Neuronal stem cell (in vitro differentiated cells): ENCODE measurements at regions not wholly inside any gene's neighbourhood (a gene's known extent, or its start where the extent isn't known, plus 50 kb on each side); places are given as distances from the start of the nearest gene placed in this dataset.

ENCODE experiments used
- DNase-seq: peaks from one replicate; pipeline ENCODE4 v3.0.0-alpha.2; 2013; ENCODE audit warnings: low spot score
- H2AFZ ChIP-seq: one replicate; pipeline ENCODE4 v1.6.1; 2013; ENCODE audit warnings: mild to moderate bottlenecking, low read length, inconsistent platforms
- H2AK5ac ChIP-seq: 2 replicates; pipeline ENCODE4 v1.6.1; 2013; ENCODE audit warnings: low read depth, mild to moderate bottlenecking, inconsistent platforms, low read length, moderate library complexity, mixed read lengths
- H2BK120ac ChIP-seq: 2 replicates; pipeline ENCODE4 v1.6.1; 2013; ENCODE audit warnings: low read depth, mild to moderate bottlenecking, inconsistent platforms, low read length, moderate library complexity, mixed read lengths
- H2BK12ac ChIP-seq: one replicate; pipeline ENCODE4 v1.6.1; 2013; ENCODE audit warnings: low read length, inconsistent platforms
- H2BK15ac ChIP-seq: 2 replicates; pipeline ENCODE4 v1.6.1; 2013; ENCODE audit warnings: mild to moderate bottlenecking, low read length, inconsistent platforms, mixed read lengths
- H2BK5ac ChIP-seq: one replicate; pipeline ENCODE4 v1.6.1; 2013; ENCODE audit warnings: inconsistent platforms, mild to moderate bottlenecking, low read length, moderate library complexity
- H3K14ac ChIP-seq: one replicate; pipeline ENCODE4 v1.6.1; 2013; ENCODE audit warnings: low read length, inconsistent platforms
- H3K18ac ChIP-seq: 2 replicates; pipeline ENCODE4 v1.6.1; 2013; ENCODE audit warnings: low read length, inconsistent platforms
- H3K23ac ChIP-seq: 2 replicates; pipeline ENCODE4 v1.6.1; 2013; ENCODE audit warnings: low read depth, mild to moderate bottlenecking, mixed read lengths, low read length, inconsistent platforms; ENCODE audit not compliant: poor library complexity
- H3K27ac ChIP-seq: replicated peaks from 3 replicates; pipeline ENCODE4 v1.5.1; 2013; ENCODE audit warnings: low read length, inconsistent platforms
- H3K27me3 ChIP-seq, 3 experiments: 2 replicates each; pipeline ENCODE4 v1.6.1; 2013; ENCODE audit warnings: low read length in 3 of 3, mild to moderate bottlenecking in 2 of 3, inconsistent platforms in 1 of 3, low read depth in 1 of 3, mixed read lengths in 1 of 3, moderate library complexity in 1 of 3; ENCODE audit not compliant: control insufficient read depth in 3 of 3, insufficient read depth in 3 of 3
- H3K36me3 ChIP-seq, 2 donors: replicated peaks in 1 of 2; 2 replicates each; pipeline ENCODE4 v1.6.1; 2013; ENCODE audit warnings: low read length in 2 of 2; ENCODE audit not compliant: control insufficient read depth in 2 of 2, insufficient read depth in 2 of 2
- H3K4ac ChIP-seq: 2 replicates; pipeline ENCODE4 v1.6.1; 2013; ENCODE audit warnings: inconsistent platforms, mild to moderate bottlenecking, low read length, moderate library complexity
- H3K4me1 ChIP-seq, 2 donors: 1 replicate in 1 of 2; 2 replicates in 1 of 2; pipeline ENCODE4 v1.6.1; 2013; ENCODE audit warnings: low read length in 2 of 2, low read depth in 1 of 2; ENCODE audit not compliant: control insufficient read depth in 2 of 2, insufficient read depth in 1 of 2
- H3K4me2 ChIP-seq: one replicate; pipeline ENCODE4 v1.6.1; 2013; ENCODE audit warnings: mild to moderate bottlenecking, low read length, inconsistent platforms; ENCODE audit not compliant: insufficient read depth, poor library complexity, severe bottlenecking
- H3K4me3 ChIP-seq, 2 donors: 2 replicates each; pipeline ENCODE4 v1.5.1; 2013; ENCODE audit warnings: low read length in 2 of 2, mild to moderate bottlenecking in 2 of 2, inconsistent platforms in 1 of 2, moderate library complexity in 1 of 2
- H3K79me1 ChIP-seq: one replicate; pipeline ENCODE4 v1.6.1; 2013; ENCODE audit warnings: low read depth, mild to moderate bottlenecking, inconsistent platforms, low read length, moderate library complexity
- H3K9ac ChIP-seq: one replicate; pipeline ENCODE4 v1.6.1; 2013; ENCODE audit warnings: mild to moderate bottlenecking, low read depth, low read length, inconsistent platforms; ENCODE audit not compliant: poor library complexity
- H3K9me3 ChIP-seq, 2 donors: replicated peaks in 1 of 2; 2 replicates each; pipeline versions ENCODE3 to v1.6.1; 2013; ENCODE audit warnings: low read length in 2 of 2, mild to moderate bottlenecking in 2 of 2, inconsistent platforms in 1 of 2, low read depth in 1 of 2, mixed read lengths in 1 of 2, moderate library complexity in 1 of 2; ENCODE audit not compliant: control insufficient read depth in 2 of 2, insufficient read depth in 1 of 2
- H4K8ac ChIP-seq: one replicate; pipeline ENCODE4 v1.6.1; 2013; ENCODE audit warnings: low read depth, mild to moderate bottlenecking, inconsistent platforms, low read length, moderate library complexity
- H4K91ac ChIP-seq: one replicate; pipeline ENCODE4 v1.6.1; 2013; ENCODE audit warnings: low read length, low read depth, mild to moderate bottlenecking, inconsistent platforms; ENCODE audit not compliant: poor library complexity
- WGBS, 2 donors: extraction: QIAGEN DNeasy Blood & Tissue Kit; methylation state at CpG; one replicate each; pipeline ENCODE4 v1.1.7; 2013; ENCODE audit warnings: missing lambda C conversion rate in 2 of 2, mixed read lengths in 1 of 2; ENCODE audit not compliant: insufficient read length in 2 of 2, insufficient replicate concordance in 1 of 2; ENCODE audit errors: extremely low coverage in 2 of 2; 5-methylcytosine and 5-hydroxymethylcytosine counted together

GRCh38 chr14:22468830-22469229 is 120.2 kb downstream of the DAD1 start:
- H3K18ac ChIP-seq = no peak overlapping the region
- H3K4me3 ChIP-seq = no peak overlapping the region
- H4K91ac ChIP-seq = no peak overlapping the region
- H2BK15ac ChIP-seq = no peak overlapping the region
- H2BK12ac ChIP-seq = no peak overlapping the region
- no peak overlapping the region for H3K9ac ChIP-seq
- no peak overlapping the region for H2AFZ ChIP-seq
- no peak overlapping the region for H3K14ac ChIP-seq
- no peak overlapping the region for H3K4me2 ChIP-seq
- H3K36me3 ChIP-seq = no peaks in the 10 kb centered on the region
- H3K4ac ChIP-seq = peak overlapping the region; percentile 19
- H2BK120ac ChIP-seq = no peak overlapping the region
- no peaks in the 10 kb centered on the region for H3K9me3 ChIP-seq
- H3K4me1 ChIP-seq = peaks cover 13 to 15% of the 10 kb centered on the region in 2 donors
- no peak overlapping the region for H3K23ac ChIP-seq
- no peak overlapping the region for H2BK5ac ChIP-seq
- H3K79me1 ChIP-seq = no peaks in the 10 kb centered on the region
- H2AK5ac ChIP-seq = peak overlapping the region; percentile 43
- no CpG with 5 or more reads among the region's 2 CpGs for WGBS, 2 donors
- DNase-seq = no peak
- no peak overlapping the region for H4K8ac ChIP-seq
- H3K27ac ChIP-seq = no peak overlapping the region
- no peaks in the 10 kb centered on the region for H3K27me3 ChIP-seq

DNA sequence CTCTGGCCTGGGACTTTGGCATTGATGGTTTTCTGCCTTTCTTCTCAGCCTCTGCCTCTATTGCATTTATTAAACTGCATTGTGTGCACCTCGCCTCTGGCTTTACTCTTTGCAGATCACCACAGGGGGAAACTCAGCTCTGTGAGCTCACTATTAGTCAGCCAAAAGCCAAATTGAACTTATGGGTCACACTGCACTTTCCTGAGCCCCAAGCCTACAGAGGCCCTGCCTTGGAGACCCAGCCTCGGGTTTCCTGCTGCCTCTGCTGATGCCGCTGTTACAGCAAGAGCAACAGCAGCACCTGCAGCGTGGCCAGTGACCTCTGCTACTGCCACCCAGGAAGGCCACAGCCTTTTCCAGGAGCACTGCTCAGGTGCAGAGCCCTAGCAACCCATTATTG is 122.5 kb downstream of the DAD1 start:
- Histone ChIP-seq H3K18ac (peak overlapping the region; percentile 60), H3K4me1 (peaks cover 8 to 12% of the 10 kb centered on the region in 2 donors), H3K4ac (no peak overlapping the region), H2BK5ac (no peak overlapping the region), H3K9me3 (no peaks in the 10 kb centered on the region), H3K27me3 (no peaks in the 10 kb centered on the region), H3K79me1 (no peaks in the 10 kb centered on the region), H3K23ac (no peak overlapping the region), H4K91ac (no peak overlapping the region), H3K36me3 (no peaks in the 10 kb centered on the region), H2AK5ac (no peak overlapping the region), H2BK15ac (no peak overlapping the region), H4K8ac (peak overlapping the region; percentile 29), H3K4me3 (no peak overlapping the region), H2AFZ (peak overlapping the region; percentile 64), H3K4me2 (no peak overlapping the region), H2BK120ac (peak overlapping the region; percentile 6), H3K27ac (no peak overlapping the region), H2BK12ac (no peak overlapping the region), H3K14ac (no peak overlapping the region), H3K9ac (no peak overlapping the region)
- DNase-seq = no peak
- no CpG with 5 or more reads among the region's 4 CpGs for WGBS, 2 donors

- Histone ChIP-seq H3K36me3 (no peaks in the 10 kb centered on the region), H3K4me3 (no peak overlapping the region), H2BK5ac (no peak overlapping the region), H3K27me3 (no peaks in the 10 kb centered on the region), H2BK12ac (no peak overlapping the region), H2BK15ac (no peak overlapping the region), H3K14ac (no peak overlapping the region), H4K91ac (no peak overlapping the region), H3K23ac (no peak overlapping the region), H4K8ac (no peak overlapping the region), H3K4me1 (peaks cover 10 to 12% of the 10 kb centered on the region in 2 donors), H3K4ac (no peak overlapping the region), H3K9me3 (no peaks in the 10 kb centered on the region), H3K18ac (no peak overlapping the region), H2BK120ac (no peak overlapping the region), H3K9ac (no peak overlapping the region), H3K4me2 (no peak overlapping the region), H2AFZ (peak overlapping the region; percentile 18), H2AK5ac (no peak overlapping the region), H3K27ac (no peak overlapping the region), H3K79me1 (no peaks in the 10 kb centered on the region)
- no peak for DNase-seq
- no CpG with 5 or more reads among the region's 2 CpGs for WGBS, 2 donors
These were observed 123.7 kb downstream of the DAD1 start for GRCh38 chr14:22465201-22465840.

GRCh38 chr14:22464422-22465142 is 124.4 kb downstream of the DAD1 start:
- H3K4me3 ChIP-seq = no peak overlapping the region
- DNase-seq = no peak
- no peak overlapping the region for H2BK120ac ChIP-seq
- no peak overlapping the region for H3K9ac ChIP-seq
- no peak overlapping the region for H3K23ac ChIP-seq
- H4K91ac ChIP-seq = no peak overlapping the region
- no CpG with 5 or more reads among the region's 4 CpGs for WGBS, 2 donors
- no peak overlapping the region for H2BK5ac ChIP-seq
- H2BK12ac ChIP-seq = no peak overlapping the region
- H2AFZ ChIP-seq = no peak overlapping the region
- H3K4me2 ChIP-seq = no peak overlapping the region
- H2BK15ac ChIP-seq = no peak overlapping the region
- H3K4me1 ChIP-seq = peaks cover 10 to 12% of the 10 kb centered on the region in 2 donors
- no peaks in the 10 kb centered on the region for H3K27me3 ChIP-seq
- no peaks in the 10 kb centered on the region for H3K9me3 ChIP-seq
- no peak overlapping the region for H2AK5ac ChIP-seq
- no peaks in the 10 kb centered on the region for H3K79me1 ChIP-seq
- H3K36me3 ChIP-seq = no peaks in the 10 kb centered on the region
- H4K8ac ChIP-seq = no peak overlapping the region
- no peak overlapping the region for H3K18ac ChIP-seq
- no peak overlapping the region for H3K4ac ChIP-seq
- H3K27ac ChIP-seq = no peak overlapping the region
- H3K14ac ChIP-seq = no peak overlapping the region
